DOHH2 (cell line): ENCODE measurements at regions not wholly inside any gene's neighbourhood (a gene's known extent, or its start where the extent isn't known, plus 50 kb on each side); places are given as distances from the start of the nearest gene placed in this dataset.

Experiments
- H3F3A ChIP-seq: fragments of 200-600 bp; sonication (generic), shearing (Covaris generic); 2 replicates; pipeline ENCODE4 v1.6.0; 2016; ENCODE audit warnings: antibody characterized with exemption, mild to moderate bottlenecking; ENCODE audit not compliant: control insufficient read depth, insufficient read depth
- H3K27ac ChIP-seq: fragments of 200-600 bp; sonication (generic); 2 replicates; pipeline ENCODE4 v1.5.1; 2014; ENCODE audit warnings: low read depth, mild to moderate bottlenecking, low read length, moderate library complexity
- H3K27me3 ChIP-seq: fragments of 200-600 bp; sonication (generic); 2 replicates; pipeline ENCODE4 v1.6.1; 2014; ENCODE audit warnings: mild to moderate bottlenecking, low read length, mixed read lengths; ENCODE audit not compliant: control insufficient read depth
- H3K36me3 ChIP-seq: fragments of 200-600 bp; sonication (generic); 2 replicates; pipeline ENCODE4 v1.6.1; 2014; ENCODE audit warnings: mild to moderate bottlenecking, low read length, moderate library complexity, mixed read lengths; ENCODE audit not compliant: control insufficient read depth
- H3K4me1 ChIP-seq: fragments of 200-600 bp; sonication (generic); 2 replicates; pipeline ENCODE4 v1.6.1; 2014; ENCODE audit warnings: mild to moderate bottlenecking, low read length, mixed read lengths; ENCODE audit not compliant: control insufficient read depth
- H3K4me2 ChIP-seq: fragments of 200-600 bp; sonication (generic); 2 replicates; pipeline ENCODE4 v1.6.0; 2014; ENCODE audit warnings: mild to moderate bottlenecking, low read length, moderate library complexity
- H3K4me3 ChIP-seq: fragments of 200-600 bp; sonication (generic); 2 replicates; pipeline ENCODE4 v1.5.1; 2014; ENCODE audit warnings: mild to moderate bottlenecking, low read length, mixed read lengths
- H3K79me2 ChIP-seq: fragments of 200-600 bp; sonication (generic); 2 replicates; pipeline ENCODE4 v1.6.1; 2014; ENCODE audit warnings: mild to moderate bottlenecking, low read length, mixed read lengths; ENCODE audit not compliant: control insufficient read depth
- H3K9me2 ChIP-seq: fragments of 200-600 bp; sonication (generic); replicated peaks from 2 replicates; pipeline ENCODE4 v1.6.1; 2014; ENCODE audit warnings: mild to moderate bottlenecking, low read length, mixed read lengths; ENCODE audit not compliant: control insufficient read depth
- H3K9me3 ChIP-seq: fragments of 200-600 bp; sonication (generic); 2 replicates; pipeline ENCODE4 v1.6.1; 2014; ENCODE audit warnings: antibody characterized with exemption, low read length, mixed read lengths; ENCODE audit not compliant: control insufficient read depth, insufficient read depth
- H4K20me1 ChIP-seq: fragments of 200-600 bp; sonication (generic); 2 replicates; pipeline ENCODE4 v1.6.0; 2014; ENCODE audit warnings: low read depth, mild to moderate bottlenecking, antibody characterized with exemption, low read length, moderate library complexity; ENCODE audit not compliant: control insufficient read depth, insufficient read depth
- EZH2phosphoT487 ChIP-seq: fragments of 200-600 bp; sonication (generic); IDR thresholded peaks from 2 replicates; pipeline ENCODE4 v1.6.1; 2017; ENCODE audit warnings: borderline replicate concordance, mild to moderate bottlenecking, antibody characterized with exemption, low read length, moderate library complexity, mixed read lengths
- TF ChIP-seq, protein P1 (sequence below): fragments of 200-600 bp; sonication (generic); IDR thresholded peaks from one replicate; pipeline ENCODE4 v1.5.1; 2014; ENCODE audit warnings: antibody characterized with exemption, mild to moderate bottlenecking, low read depth, low read length; ENCODE audit not compliant: poor library complexity, severe bottlenecking

DNA sequence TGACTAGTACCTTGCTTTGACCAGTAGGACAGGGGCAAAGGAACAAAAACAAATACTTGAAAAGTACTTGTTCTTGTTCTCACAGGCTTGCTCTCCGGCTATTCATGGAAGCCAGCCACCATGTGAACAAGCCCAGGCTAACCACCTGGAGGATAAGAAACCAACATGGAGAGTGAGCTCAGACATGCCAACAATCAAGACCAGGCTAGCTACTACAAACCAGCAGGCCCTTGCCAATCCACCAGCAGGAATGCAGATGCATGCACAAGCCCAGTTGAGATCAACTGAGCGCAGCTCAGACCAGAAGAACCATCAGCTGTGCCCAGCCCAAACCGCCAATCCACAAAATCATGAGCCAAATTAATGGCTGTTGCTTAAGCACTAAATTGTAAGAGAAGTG, 180.1 kb upstream of the ISX start:
- Histone ChIP-seq H3K9me2 (no peaks in the 10 kb centered on the region; the same call in 1 of the 2 replicates), H3K79me2 (no peaks in the 10 kb centered on the region), H3K9me3 (peaks cover 10% of the 10 kb centered on the region; the same call in 1 of the 2 replicates), H3K4me2 (no peak overlapping the region), H3K27me3 (no peaks in the 10 kb centered on the region; the same call in 1 of the 2 replicates), H3K4me1 (no peaks in the 10 kb centered on the region), H3K27ac (no peak overlapping the region), H3F3A (no peaks in the 10 kb centered on the region), H3K36me3 (no peaks in the 10 kb centered on the region), H3K4me3 (no peak overlapping the region), H4K20me1 (no peaks in the 10 kb centered on the region)
- TF ChIP-seq, protein P1, sequence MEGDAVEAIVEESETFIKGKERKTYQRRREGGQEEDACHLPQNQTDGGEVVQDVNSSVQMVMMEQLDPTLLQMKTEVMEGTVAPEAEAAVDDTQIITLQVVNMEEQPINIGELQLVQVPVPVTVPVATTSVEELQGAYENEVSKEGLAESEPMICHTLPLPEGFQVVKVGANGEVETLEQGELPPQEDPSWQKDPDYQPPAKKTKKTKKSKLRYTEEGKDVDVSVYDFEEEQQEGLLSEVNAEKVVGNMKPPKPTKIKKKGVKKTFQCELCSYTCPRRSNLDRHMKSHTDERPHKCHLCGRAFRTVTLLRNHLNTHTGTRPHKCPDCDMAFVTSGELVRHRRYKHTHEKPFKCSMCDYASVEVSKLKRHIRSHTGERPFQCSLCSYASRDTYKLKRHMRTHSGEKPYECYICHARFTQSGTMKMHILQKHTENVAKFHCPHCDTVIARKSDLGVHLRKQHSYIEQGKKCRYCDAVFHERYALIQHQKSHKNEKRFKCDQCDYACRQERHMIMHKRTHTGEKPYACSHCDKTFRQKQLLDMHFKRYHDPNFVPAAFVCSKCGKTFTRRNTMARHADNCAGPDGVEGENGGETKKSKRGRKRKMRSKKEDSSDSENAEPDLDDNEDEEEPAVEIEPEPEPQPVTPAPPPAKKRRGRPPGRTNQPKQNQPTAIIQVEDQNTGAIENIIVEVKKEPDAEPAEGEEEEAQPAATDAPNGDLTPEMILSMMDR = no peak
- no peak for TF ChIP-seq EZH2phosphoT487

DNA sequence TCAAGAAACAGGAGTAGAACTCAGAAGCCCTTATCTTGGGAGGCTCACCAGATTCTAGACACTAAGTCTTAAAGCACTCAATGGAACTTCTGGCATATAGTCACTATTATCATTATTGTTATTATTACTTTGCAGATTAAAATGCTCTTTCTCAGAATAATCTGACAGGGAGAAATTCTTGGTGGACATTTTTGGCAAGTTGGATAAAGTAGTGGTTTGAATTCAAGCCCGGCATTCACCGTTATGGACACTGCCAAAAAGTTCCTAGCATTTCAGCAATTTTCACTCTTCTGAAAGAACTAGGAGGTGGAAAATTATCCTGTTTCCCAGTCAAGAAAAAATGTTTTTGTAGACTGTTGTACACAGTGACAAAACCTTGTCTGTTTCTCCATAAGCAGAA, 179.6 kb upstream of the ISX start:
- TF ChIP-seq, protein P1 = no peak
- TF ChIP-seq EZH2phosphoT487 = no peak
- Histone ChIP-seq H3K4me3 (no peak overlapping the region), H3K4me1 (no peaks in the 10 kb centered on the region), H4K20me1 (no peaks in the 10 kb centered on the region), H3K79me2 (no peaks in the 10 kb centered on the region), H3K9me2 (no peaks in the 10 kb centered on the region; the same call in 1 of the 2 replicates), H3K27me3 (no peaks in the 10 kb centered on the region; the same call in 1 of the 2 replicates), H3K36me3 (no peaks in the 10 kb centered on the region), H3K9me3 (peaks cover 10% of the 10 kb centered on the region; the same call in 1 of the 2 replicates), H3K4me2 (no peak overlapping the region), H3F3A (no peaks in the 10 kb centered on the region), H3K27ac (no peak overlapping the region)

DNA sequence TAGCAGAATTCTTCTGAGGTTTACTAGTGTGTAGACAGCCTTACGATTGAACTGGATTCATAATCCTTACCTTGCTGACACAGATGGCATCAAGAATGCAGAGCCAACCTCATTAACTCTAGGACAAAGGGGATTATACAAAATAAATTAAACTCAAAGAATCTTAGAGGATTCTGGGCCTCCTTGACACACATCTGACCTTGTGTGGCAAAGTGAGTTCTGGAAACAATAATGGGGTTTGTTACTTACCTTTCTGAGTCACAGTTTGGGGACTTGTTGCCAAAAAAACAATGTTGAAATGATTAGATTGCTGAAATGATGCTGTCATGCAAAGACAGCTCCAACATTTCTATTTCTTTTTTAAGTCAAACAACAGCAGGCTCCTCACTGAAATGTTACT, 179.1 kb upstream of the ISX start:
- H3K9me2 ChIP-seq = no peaks in the 10 kb centered on the region; the same call in 1 of the 2 replicates
- H3K9me3 ChIP-seq = peaks cover 10% of the 10 kb centered on the region; the same call in 1 of the 2 replicates
- TF ChIP-seq, protein P1 = no peak
- TF ChIP-seq EZH2phosphoT487 = no peak
- H3K27me3 ChIP-seq = no peaks in the 10 kb centered on the region; the same call in 1 of the 2 replicates
- no peaks in the 10 kb centered on the region for H4K20me1 ChIP-seq
- no peaks in the 10 kb centered on the region for H3K79me2 ChIP-seq
- H3K4me1 ChIP-seq = no peaks in the 10 kb centered on the region
- H3F3A ChIP-seq = no peaks in the 10 kb centered on the region
- no peaks in the 10 kb centered on the region for H3K36me3 ChIP-seq
- no peak overlapping the region for H3K4me3 ChIP-seq
- H3K4me2 ChIP-seq = no peak overlapping the region
- H3K27ac ChIP-seq = no peak overlapping the region
